Neuronal stem cell (in vitro differentiated cells): ENCODE measurements at regions not wholly inside any gene's neighbourhood (a gene's known extent, or its start where the extent isn't known, plus 50 kb on each side); places are given as distances from the start of the nearest gene placed in this dataset.

ENCODE experiments used
- DNase-seq: peaks from one replicate; pipeline ENCODE4 v3.0.0-alpha.2; 2013; ENCODE audit warnings: low spot score
- H2AFZ ChIP-seq: one replicate; pipeline ENCODE4 v1.6.1; 2013; ENCODE audit warnings: mild to moderate bottlenecking, low read length, inconsistent platforms
- H2AK5ac ChIP-seq: 2 replicates; pipeline ENCODE4 v1.6.1; 2013; ENCODE audit warnings: low read depth, mild to moderate bottlenecking, inconsistent platforms, low read length, moderate library complexity, mixed read lengths
- H2BK120ac ChIP-seq: 2 replicates; pipeline ENCODE4 v1.6.1; 2013; ENCODE audit warnings: low read depth, mild to moderate bottlenecking, inconsistent platforms, low read length, moderate library complexity, mixed read lengths
- H2BK12ac ChIP-seq: one replicate; pipeline ENCODE4 v1.6.1; 2013; ENCODE audit warnings: low read length, inconsistent platforms
- H2BK15ac ChIP-seq: 2 replicates; pipeline ENCODE4 v1.6.1; 2013; ENCODE audit warnings: mild to moderate bottlenecking, low read length, inconsistent platforms, mixed read lengths
- H2BK5ac ChIP-seq: one replicate; pipeline ENCODE4 v1.6.1; 2013; ENCODE audit warnings: inconsistent platforms, mild to moderate bottlenecking, low read length, moderate library complexity
- H3K14ac ChIP-seq: one replicate; pipeline ENCODE4 v1.6.1; 2013; ENCODE audit warnings: low read length, inconsistent platforms
- H3K18ac ChIP-seq: 2 replicates; pipeline ENCODE4 v1.6.1; 2013; ENCODE audit warnings: low read length, inconsistent platforms
- H3K23ac ChIP-seq: 2 replicates; pipeline ENCODE4 v1.6.1; 2013; ENCODE audit warnings: low read depth, mild to moderate bottlenecking, mixed read lengths, low read length, inconsistent platforms; ENCODE audit not compliant: poor library complexity
- H3K27ac ChIP-seq: replicated peaks from 3 replicates; pipeline ENCODE4 v1.5.1; 2013; ENCODE audit warnings: low read length, inconsistent platforms
- H3K27me3 ChIP-seq, 3 experiments: 2 replicates each; pipeline ENCODE4 v1.6.1; 2013; ENCODE audit warnings: low read length in 3 of 3, mild to moderate bottlenecking in 2 of 3, inconsistent platforms in 1 of 3, low read depth in 1 of 3, mixed read lengths in 1 of 3, moderate library complexity in 1 of 3; ENCODE audit not compliant: control insufficient read depth in 3 of 3, insufficient read depth in 3 of 3
- H3K36me3 ChIP-seq, 2 donors: replicated peaks in 1 of 2; 2 replicates each; pipeline ENCODE4 v1.6.1; 2013; ENCODE audit warnings: low read length in 2 of 2; ENCODE audit not compliant: control insufficient read depth in 2 of 2, insufficient read depth in 2 of 2
- H3K4ac ChIP-seq: 2 replicates; pipeline ENCODE4 v1.6.1; 2013; ENCODE audit warnings: inconsistent platforms, mild to moderate bottlenecking, low read length, moderate library complexity
- H3K4me1 ChIP-seq, 2 donors: 1 replicate in 1 of 2; 2 replicates in 1 of 2; pipeline ENCODE4 v1.6.1; 2013; ENCODE audit warnings: low read length in 2 of 2, low read depth in 1 of 2; ENCODE audit not compliant: control insufficient read depth in 2 of 2, insufficient read depth in 1 of 2
- H3K4me2 ChIP-seq: one replicate; pipeline ENCODE4 v1.6.1; 2013; ENCODE audit warnings: mild to moderate bottlenecking, low read length, inconsistent platforms; ENCODE audit not compliant: insufficient read depth, poor library complexity, severe bottlenecking
- H3K4me3 ChIP-seq, 2 donors: 2 replicates each; pipeline ENCODE4 v1.5.1; 2013; ENCODE audit warnings: low read length in 2 of 2, mild to moderate bottlenecking in 2 of 2, inconsistent platforms in 1 of 2, moderate library complexity in 1 of 2
- H3K79me1 ChIP-seq: one replicate; pipeline ENCODE4 v1.6.1; 2013; ENCODE audit warnings: low read depth, mild to moderate bottlenecking, inconsistent platforms, low read length, moderate library complexity
- H3K9ac ChIP-seq: one replicate; pipeline ENCODE4 v1.6.1; 2013; ENCODE audit warnings: mild to moderate bottlenecking, low read depth, low read length, inconsistent platforms; ENCODE audit not compliant: poor library complexity
- H3K9me3 ChIP-seq, 2 donors: replicated peaks in 1 of 2; 2 replicates each; pipeline versions ENCODE3 to v1.6.1; 2013; ENCODE audit warnings: low read length in 2 of 2, mild to moderate bottlenecking in 2 of 2, inconsistent platforms in 1 of 2, low read depth in 1 of 2, mixed read lengths in 1 of 2, moderate library complexity in 1 of 2; ENCODE audit not compliant: control insufficient read depth in 2 of 2, insufficient read depth in 1 of 2
- H4K8ac ChIP-seq: one replicate; pipeline ENCODE4 v1.6.1; 2013; ENCODE audit warnings: low read depth, mild to moderate bottlenecking, inconsistent platforms, low read length, moderate library complexity
- H4K91ac ChIP-seq: one replicate; pipeline ENCODE4 v1.6.1; 2013; ENCODE audit warnings: low read length, low read depth, mild to moderate bottlenecking, inconsistent platforms; ENCODE audit not compliant: poor library complexity
- WGBS, 2 donors: extraction: QIAGEN DNeasy Blood & Tissue Kit; methylation state at CpG; one replicate each; pipeline ENCODE4 v1.1.7; 2013; ENCODE audit warnings: missing lambda C conversion rate in 2 of 2, mixed read lengths in 1 of 2; ENCODE audit not compliant: insufficient read length in 2 of 2, insufficient replicate concordance in 1 of 2; ENCODE audit errors: extremely low coverage in 2 of 2; 5-methylcytosine and 5-hydroxymethylcytosine counted together

DNA sequence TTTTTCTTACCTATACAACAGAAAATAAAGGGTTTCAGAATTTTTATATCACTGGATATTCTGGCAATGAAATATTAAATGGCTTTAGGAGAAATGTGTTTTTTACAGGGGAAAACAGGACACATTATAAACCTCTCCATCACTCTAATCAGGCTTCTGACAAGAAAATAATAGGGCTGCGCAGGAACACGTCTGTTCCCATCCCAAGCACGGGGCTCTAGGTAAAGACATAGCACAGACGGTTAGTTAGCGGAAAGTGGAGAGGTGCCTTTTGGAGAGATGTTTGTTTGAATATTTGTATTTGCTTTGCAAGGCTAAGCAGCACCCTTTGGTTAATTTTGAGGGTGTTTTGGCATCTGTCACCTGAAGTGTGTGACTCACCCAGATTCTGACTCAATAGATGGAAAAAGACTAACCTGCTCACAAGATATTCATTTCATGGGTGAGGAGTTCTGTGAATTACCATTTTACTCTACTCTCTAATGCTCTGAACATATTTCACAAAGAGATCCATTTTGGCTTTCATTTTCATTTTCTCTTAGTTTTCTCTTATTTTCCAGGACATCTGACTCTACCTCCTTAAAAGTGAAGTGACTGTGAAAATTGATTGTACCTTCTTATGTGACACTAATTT lies 174.5 kb upstream of the AKR1E2 start:
- H3K9ac ChIP-seq = no peak overlapping the region
- no peaks in the 10 kb centered on the region for H3K36me3 ChIP-seq
- H2BK120ac ChIP-seq = no peak overlapping the region
- no peak overlapping the region for H3K27ac ChIP-seq
- no peak overlapping the region for H3K4ac ChIP-seq
- no peaks in the 10 kb centered on the region for H3K9me3 ChIP-seq
- no peaks in the 10 kb centered on the region for H3K27me3 ChIP-seq
- no peak overlapping the region for H2BK5ac ChIP-seq
- no peak overlapping the region for H2BK12ac ChIP-seq
- no CpG with 5 or more reads among the region's 5 CpGs for WGBS, 2 donors
- no peaks in the 10 kb centered on the region for H3K79me1 ChIP-seq
- H4K91ac ChIP-seq = no peak overlapping the region
- DNase-seq = no peak
- peaks cover 3 to 5% of the 10 kb centered on the region in 2 donors for H3K4me1 ChIP-seq
- H2AK5ac ChIP-seq = no peak overlapping the region
- H3K4me3 ChIP-seq = no peak overlapping the region
- no peak overlapping the region for H3K4me2 ChIP-seq
- no peak overlapping the region for H2BK15ac ChIP-seq
- no peak overlapping the region for H4K8ac ChIP-seq
- H3K18ac ChIP-seq = no peak overlapping the region
- no peak overlapping the region for H3K23ac ChIP-seq
- no peak overlapping the region for H2AFZ ChIP-seq
- no peak overlapping the region for H3K14ac ChIP-seq

DNA sequence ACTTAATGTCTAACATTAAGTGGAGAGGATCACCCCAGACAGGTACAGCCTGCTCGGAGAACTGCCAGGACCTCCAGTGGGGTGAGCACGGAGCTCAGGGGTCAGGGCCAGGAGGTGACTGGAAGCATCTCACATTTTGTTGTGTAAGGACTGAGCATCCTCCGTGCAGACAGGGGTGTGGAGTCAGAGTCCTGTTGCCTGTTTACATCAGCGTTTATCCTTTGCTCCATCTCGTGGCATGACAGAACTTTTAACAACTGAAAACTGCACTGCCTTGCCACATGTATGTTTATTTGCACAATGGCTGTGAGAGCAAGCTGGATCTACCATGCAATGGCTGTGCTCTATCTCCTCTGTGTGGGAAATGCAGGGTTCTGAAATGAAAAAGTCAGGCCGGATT lies 175.4 kb upstream of the AKR1E2 start:
- peak overlapping the region; percentile 13 for H3K4ac ChIP-seq
- H3K18ac ChIP-seq = peak overlapping the region; percentile 46
- no CpG with 5 or more reads among the region's 6 CpGs for WGBS, 2 donors
- H3K9me3 ChIP-seq = no peaks in the 10 kb centered on the region
- no peak overlapping the region for H3K14ac ChIP-seq
- no peak overlapping the region for H3K27ac ChIP-seq
- no peak overlapping the region for H3K9ac ChIP-seq
- H4K8ac ChIP-seq = no peak overlapping the region
- H2BK15ac ChIP-seq = no peak overlapping the region
- no peaks in the 10 kb centered on the region for H3K36me3 ChIP-seq
- H2BK12ac ChIP-seq = no peak overlapping the region
- no peak overlapping the region for H3K4me3 ChIP-seq
- H3K79me1 ChIP-seq = no peaks in the 10 kb centered on the region
- H2BK5ac ChIP-seq = no peak overlapping the region
- no peak for DNase-seq
- H3K23ac ChIP-seq = no peak overlapping the region
- H3K27me3 ChIP-seq = no peaks in the 10 kb centered on the region
- peak overlapping the region; percentile 20 for H2AFZ ChIP-seq
- no peak overlapping the region for H3K4me2 ChIP-seq
- H2AK5ac ChIP-seq = no peak overlapping the region
- peaks cover 3 to 5% of the 10 kb centered on the region in 2 donors for H3K4me1 ChIP-seq
- H4K91ac ChIP-seq = peak overlapping the region; percentile 64
- H2BK120ac ChIP-seq = no peak overlapping the region

DNA sequence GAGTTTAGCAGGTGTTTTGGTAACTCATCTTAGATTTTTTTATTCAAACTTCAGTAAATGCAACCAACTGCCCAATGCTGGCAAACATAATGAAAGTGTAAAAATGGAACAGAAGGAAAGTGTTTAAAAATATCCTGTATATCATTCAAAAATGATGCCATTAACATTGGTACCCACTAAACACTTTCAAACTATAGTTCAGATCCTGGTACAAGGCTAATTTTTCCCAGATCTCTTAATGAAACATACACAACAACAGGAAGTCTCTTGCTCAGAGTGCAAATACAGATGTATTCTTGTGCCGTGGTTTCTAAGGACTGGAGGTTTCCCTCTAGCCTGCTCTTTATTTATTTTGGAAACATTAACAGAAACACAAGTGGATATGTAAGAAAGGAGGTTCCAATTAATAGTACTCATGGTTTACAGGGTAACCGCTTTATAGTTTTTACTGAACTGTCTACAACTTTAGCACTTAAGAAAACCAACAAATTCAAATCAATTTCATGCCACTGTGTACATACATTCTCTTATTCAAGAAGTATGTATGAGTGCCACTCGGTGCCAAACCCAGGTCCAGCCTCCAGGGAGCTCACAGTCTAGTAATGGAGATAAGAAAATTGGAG lies 176.0 kb upstream of the AKR1E2 start:
- WGBS, 2 donors = no CpG with 5 or more reads among the region's 3 CpGs
- Histone ChIP-seq H3K27ac (no peak overlapping the region), H2AFZ (no peak overlapping the region), H3K79me1 (no peaks in the 10 kb centered on the region), H2BK120ac (no peak overlapping the region), H4K91ac (no peak overlapping the region), H3K18ac (no peak overlapping the region), H3K27me3 (no peaks in the 10 kb centered on the region), H3K9ac (no peak overlapping the region), H3K4me1 (peaks cover 3 to 5% of the 10 kb centered on the region in 2 donors), H4K8ac (no peak overlapping the region), H3K4me2 (no peak overlapping the region), H2BK12ac (no peak overlapping the region), H2AK5ac (no peak overlapping the region), H3K36me3 (no peaks in the 10 kb centered on the region), H2BK15ac (no peak overlapping the region), H3K23ac (no peak overlapping the region), H3K9me3 (no peaks in the 10 kb centered on the region), H3K14ac (no peak overlapping the region), H3K4ac (no peak overlapping the region), H2BK5ac (no peak overlapping the region), H3K4me3 (no peak overlapping the region)
- DNase-seq = no peak

DNA sequence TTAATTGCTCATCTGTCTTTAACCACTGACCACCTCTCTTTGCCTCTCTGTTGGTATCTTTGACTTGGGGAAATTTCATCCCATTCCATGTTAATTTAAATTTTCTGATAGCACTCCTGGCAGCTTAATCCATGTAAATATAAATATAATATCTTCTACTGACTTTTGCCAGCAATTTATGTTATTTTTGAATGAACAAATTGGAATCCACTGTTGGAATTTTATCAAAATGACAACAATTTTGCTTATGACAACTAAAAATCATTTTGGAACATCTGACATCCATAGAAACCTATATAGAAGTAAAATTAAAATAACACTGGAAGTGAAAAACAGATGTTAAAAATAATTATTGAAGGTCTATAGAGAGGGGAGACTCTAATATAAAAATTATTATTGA lies 176.5 kb upstream of the AKR1E2 start:
- no peak overlapping the region for H2AK5ac ChIP-seq

More for the DNA sequence above, 176.5 kb upstream of the AKR1E2 start:
- no peak overlapping the region for H3K4me2 ChIP-seq
- H2BK120ac ChIP-seq = no peak overlapping the region
- H3K18ac ChIP-seq = no peak overlapping the region
- peaks cover 3 to 5% of the 10 kb centered on the region in 2 donors for H3K4me1 ChIP-seq
- no peak overlapping the region for H4K91ac ChIP-seq
- no peak overlapping the region for H3K4me3 ChIP-seq
- no peak overlapping the region for H2BK12ac ChIP-seq
- H3K79me1 ChIP-seq = no peaks in the 10 kb centered on the region
- H2AFZ ChIP-seq = no peak overlapping the region
- no peaks in the 10 kb centered on the region for H3K9me3 ChIP-seq
- no peaks in the 10 kb centered on the region for H3K36me3 ChIP-seq
- no peak overlapping the region for H3K9ac ChIP-seq
- H3K27ac ChIP-seq = no peak overlapping the region
- no peak overlapping the region for H4K8ac ChIP-seq
- no peak overlapping the region for H3K14ac ChIP-seq
- H2BK15ac ChIP-seq = no peak overlapping the region
- H3K23ac ChIP-seq = no peak overlapping the region
- no peak overlapping the region for H3K4ac ChIP-seq
- H3K27me3 ChIP-seq = no peaks in the 10 kb centered on the region
- no peak for DNase-seq
- H2BK5ac ChIP-seq = no peak overlapping the region
